ENCODE measurements at regions not wholly inside any gene's neighbourhood (a gene's known extent, or its start where the extent isn't known, plus 50 kb on each side); places are given as distances from the start of the nearest gene placed in this dataset.

DNA sequence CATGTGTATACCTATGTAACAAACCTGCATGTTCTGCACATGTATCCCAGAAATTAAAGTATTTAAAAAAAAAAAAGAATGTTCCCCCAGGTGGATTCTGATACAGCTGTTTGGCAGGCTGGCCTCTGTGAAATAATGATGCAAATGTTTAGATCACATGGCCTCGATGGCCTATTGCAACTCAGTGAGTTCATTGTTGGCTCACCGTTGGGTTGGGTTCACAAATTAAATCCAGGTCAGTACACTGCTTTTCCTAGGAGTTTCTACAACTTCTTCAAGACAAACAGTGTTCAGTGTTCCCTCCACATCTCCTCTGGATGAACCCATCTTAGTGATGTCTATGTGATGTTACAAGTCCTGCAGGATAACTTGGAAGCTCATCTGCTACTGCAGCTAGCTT, 58.3 kb upstream of the STXBP6 start:
- no peak for DNase-seq (ENCODE audit: low read depth)
- no peak overlapping the region for H3K4me3 ChIP-seq (ENCODE audit: low read length)
- TF ChIP-seq, protein P1, sequence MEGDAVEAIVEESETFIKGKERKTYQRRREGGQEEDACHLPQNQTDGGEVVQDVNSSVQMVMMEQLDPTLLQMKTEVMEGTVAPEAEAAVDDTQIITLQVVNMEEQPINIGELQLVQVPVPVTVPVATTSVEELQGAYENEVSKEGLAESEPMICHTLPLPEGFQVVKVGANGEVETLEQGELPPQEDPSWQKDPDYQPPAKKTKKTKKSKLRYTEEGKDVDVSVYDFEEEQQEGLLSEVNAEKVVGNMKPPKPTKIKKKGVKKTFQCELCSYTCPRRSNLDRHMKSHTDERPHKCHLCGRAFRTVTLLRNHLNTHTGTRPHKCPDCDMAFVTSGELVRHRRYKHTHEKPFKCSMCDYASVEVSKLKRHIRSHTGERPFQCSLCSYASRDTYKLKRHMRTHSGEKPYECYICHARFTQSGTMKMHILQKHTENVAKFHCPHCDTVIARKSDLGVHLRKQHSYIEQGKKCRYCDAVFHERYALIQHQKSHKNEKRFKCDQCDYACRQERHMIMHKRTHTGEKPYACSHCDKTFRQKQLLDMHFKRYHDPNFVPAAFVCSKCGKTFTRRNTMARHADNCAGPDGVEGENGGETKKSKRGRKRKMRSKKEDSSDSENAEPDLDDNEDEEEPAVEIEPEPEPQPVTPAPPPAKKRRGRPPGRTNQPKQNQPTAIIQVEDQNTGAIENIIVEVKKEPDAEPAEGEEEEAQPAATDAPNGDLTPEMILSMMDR (IDR thresholded peaks at IDR 0.05; ENCODE audit: insufficient read depth, low read depth, low read length, missing control alignments), result no peak

DNA sequence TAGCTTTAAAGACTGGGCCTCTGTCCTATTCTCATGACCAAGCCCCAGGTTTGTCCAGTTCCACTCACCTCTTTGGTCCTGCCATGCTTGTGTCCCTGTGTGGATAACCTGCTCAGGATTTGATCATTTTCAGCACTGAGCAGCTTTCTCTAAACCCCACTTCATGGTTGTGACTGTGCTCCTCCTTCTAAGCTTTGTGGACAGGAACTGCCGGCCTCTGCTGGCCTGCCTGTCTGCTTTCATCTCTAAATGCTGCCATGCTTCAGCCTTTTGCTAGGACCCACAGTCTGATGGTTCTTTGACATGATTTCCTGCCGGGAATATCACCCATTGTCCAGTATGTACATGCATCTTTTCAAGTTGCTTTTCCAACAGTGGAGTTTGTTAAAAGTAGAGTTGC, 53.9 kb upstream of the STXBP6 start:
- no peak overlapping the region for H3K4me3 ChIP-seq (ENCODE audit: low read length)
- no peak for DNase-seq (ENCODE audit: low read depth)
- TF ChIP-seq, protein P1 (IDR thresholded peaks at IDR 0.05; ENCODE audit: insufficient read depth, low read depth, low read length, missing control alignments), result no peak

DNA sequence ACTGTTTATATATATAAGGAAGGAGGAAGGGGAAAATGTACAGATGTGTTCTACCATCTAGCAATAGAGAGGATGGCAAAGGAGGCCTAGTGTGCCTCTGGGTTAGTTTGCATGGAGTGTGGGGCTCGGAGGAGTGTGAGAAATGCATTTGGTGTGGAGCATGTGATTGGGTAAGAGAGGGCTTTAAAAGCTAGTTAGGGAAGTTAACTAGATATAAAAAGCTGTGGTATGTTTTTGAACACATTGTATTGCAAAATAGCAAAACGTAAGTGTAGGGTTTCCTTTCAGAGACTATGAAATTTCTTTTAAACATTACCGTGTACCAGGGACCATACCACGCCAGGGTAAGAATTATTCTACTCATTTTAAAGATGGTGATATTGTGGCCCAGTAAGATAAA, 53.3 kb upstream of the STXBP6 start:
- TF ChIP-seq, protein P1 (IDR thresholded peaks at IDR 0.05; ENCODE audit: insufficient read depth, low read depth, low read length, missing control alignments), result no peak
- H3K4me3 ChIP-seq (ENCODE audit: low read length), result no peak overlapping the region
- DNase-seq (ENCODE audit: low read depth), result no peak

DNA sequence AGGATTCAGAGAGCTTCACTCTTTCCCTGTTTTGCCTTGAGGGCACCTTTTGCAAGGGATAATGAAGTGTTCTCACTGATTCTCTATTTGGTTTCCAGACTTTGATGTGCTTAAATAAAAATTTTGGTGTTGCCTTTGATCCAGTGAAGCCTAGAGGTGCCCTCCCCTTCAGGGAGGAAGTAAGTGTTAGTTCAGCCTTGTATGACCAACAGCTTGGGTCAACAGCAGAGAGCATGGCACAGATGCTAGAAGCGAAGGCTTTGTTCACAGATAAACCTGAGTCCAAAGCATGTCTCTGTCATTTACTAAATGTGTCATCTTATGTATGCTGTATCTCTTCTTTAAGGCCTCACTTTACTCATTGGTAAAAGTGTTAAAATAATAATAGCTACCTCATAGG, 52.8 kb upstream of the STXBP6 start:
- DNase-seq (ENCODE audit: low read depth), result no peak
- TF ChIP-seq, protein P1 (IDR thresholded peaks at IDR 0.05; ENCODE audit: insufficient read depth, low read depth, low read length, missing control alignments), result no peak
- H3K4me3 ChIP-seq (ENCODE audit: low read length), result no peak overlapping the region

DNA sequence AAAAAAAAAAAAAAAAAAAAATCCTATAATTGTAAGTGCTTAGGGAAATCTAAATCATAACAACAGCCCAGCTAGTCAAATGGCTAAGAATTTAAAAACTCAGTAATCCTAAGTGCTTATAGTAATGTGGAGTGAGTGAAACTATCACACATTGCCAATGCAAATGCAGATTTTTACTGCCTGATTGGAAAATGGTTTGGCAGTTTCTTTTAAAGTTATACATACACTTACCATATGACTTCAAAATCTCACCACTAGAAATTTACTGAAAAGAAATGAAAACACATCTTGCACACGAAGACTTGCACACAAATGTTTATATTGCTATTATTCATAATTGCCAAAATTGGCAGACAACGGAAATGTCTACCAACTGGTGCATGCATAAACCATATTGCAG, 51.3 kb upstream of the STXBP6 start:
- H3K4me3 ChIP-seq (ENCODE audit: low read length), result no peak overlapping the region
- TF ChIP-seq, protein P1 (IDR thresholded peaks at IDR 0.05; ENCODE audit: insufficient read depth, low read depth, low read length, missing control alignments), result no peak
- DNase-seq (ENCODE audit: low read depth), result no peak

All from epithelial cell of esophagus (primary cell).